ENCODE measurements at regions not wholly inside any gene's neighbourhood (a gene's known extent, or its start where the extent isn't known, plus 50 kb on each side); places are given as distances from the start of the nearest gene placed in this dataset.
"Not testable (repeated sequence)": the region's sequence is repeated elsewhere in the genome, so short reads cannot be mapped to it uniquely, and the experiment has no call there.

GRCh38 chr16:87048730-87049115 is 268.5 kb downstream of the C16orf95 start:
- no peak for DNase-seq (ENCODE audit: low spot score in 2 of 2, unreplicated experiment in 2 of 2)
- Mint-ChIP-seq H3K36me3 (no peaks in the 10 kb centered on the region), H3K9me3 (peaks cover under 1% of the 10 kb centered on the region), H3K4me3 (no peak overlapping the region), H3K4me1 (peaks cover 23% of the 10 kb centered on the region), H3K27ac (no peak overlapping the region), H3K27me3 (ENCODE audit: low read depth) (peaks cover 20% of the 10 kb centered on the region)
- TF ChIP-seq CTCF (IDR thresholded peaks at IDR 0.05; ENCODE audit: unreplicated experiment): no peak

DNA sequence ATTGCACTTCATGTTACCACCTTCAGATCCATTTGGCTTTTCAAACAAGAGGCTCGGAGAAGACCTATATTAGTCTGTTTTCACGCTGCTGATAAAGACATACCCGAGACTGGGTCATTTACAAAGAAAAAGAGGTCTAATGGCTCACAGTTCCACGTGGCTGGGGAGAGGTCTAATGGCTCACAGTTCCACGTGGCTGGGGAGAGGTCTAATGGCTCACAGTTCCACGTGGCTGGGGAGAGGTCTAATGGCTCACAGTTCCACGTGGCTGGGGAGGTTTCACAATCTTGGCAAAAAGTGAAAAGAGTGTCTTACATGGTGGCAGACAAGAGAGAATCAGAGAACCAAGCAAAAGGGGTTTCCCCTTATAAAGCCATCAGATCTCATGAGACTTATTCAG is 268.0 kb downstream of the C16orf95 start:
- not testable (repeated sequence) for H3K27ac Mint-ChIP-seq; H3K4me3 Mint-ChIP-seq; H3K36me3 Mint-ChIP-seq; DNase-seq (ENCODE audit: low spot score in 2 of 2, unreplicated experiment in 2 of 2); H3K9me3 Mint-ChIP-seq
- H3K4me1 Mint-ChIP-seq: peaks cover 20% of the 10 kb centered on the region
- H3K27me3 Mint-ChIP-seq (ENCODE audit: low read depth): peaks cover 19% of the 10 kb centered on the region

GRCh38 chr16:87050142-87050541 is 267.1 kb downstream of the C16orf95 start:
- Mint-ChIP-seq H3K27me3 (ENCODE audit: low read depth) (peaks cover 23% of the 10 kb centered on the region), H3K4me3 (no peak overlapping the region), H3K27ac (no peak overlapping the region), H3K9me3 (peaks cover 8% of the 10 kb centered on the region), H3K4me1 (peaks cover 20% of the 10 kb centered on the region), H3K36me3 (peaks cover 2% of the 10 kb centered on the region)
- no peak for TF ChIP-seq CTCF (IDR thresholded peaks at IDR 0.05; ENCODE audit: unreplicated experiment)
- DNase-seq (ENCODE audit: low spot score in 2 of 2, unreplicated experiment in 2 of 2): no peak

DNA sequence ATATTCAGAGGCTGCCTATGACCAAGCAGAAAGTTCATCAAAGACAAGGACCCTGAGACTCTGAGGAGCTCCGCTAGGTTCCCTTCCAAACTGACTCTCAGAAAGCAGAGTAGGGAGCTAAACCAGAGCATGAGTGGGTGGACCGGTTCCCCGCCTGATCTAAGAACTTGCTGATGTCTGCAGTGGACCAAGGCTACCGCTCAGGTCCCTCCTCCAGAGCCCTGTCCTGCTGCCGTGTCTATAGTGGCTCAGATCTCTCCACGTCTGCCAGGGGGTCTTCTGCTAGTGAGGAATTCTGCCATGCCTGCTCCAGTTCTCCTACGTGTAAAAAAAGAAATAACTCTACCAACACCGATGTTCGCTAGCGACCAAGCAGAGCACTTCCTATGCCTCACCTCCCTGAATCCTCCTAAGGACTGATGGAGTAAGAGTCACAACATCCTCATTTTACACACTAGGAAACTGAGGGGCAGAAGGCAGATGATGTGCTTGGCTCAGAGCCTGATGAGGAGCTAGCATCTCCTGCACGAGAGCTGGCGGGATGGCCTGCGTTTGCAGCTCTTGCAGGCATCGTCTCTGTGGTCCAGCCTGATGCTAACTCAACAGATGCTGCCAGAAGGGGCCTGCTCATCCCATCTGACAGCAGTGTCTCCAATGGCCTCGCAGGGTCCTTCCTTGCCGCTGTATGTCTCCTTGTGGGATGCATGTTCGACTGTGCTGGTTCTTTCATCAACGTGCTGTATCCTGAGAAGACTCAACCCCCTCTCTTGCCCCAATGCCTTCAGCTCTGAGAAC is 265.5 kb downstream of the C16orf95 start:
- peaks cover 2% of the 10 kb centered on the region for H3K36me3 Mint-ChIP-seq
- H3K4me3 Mint-ChIP-seq: no peak overlapping the region
- peaks cover 8% of the 10 kb centered on the region for H3K9me3 Mint-ChIP-seq
- H3K27me3 Mint-ChIP-seq (ENCODE audit: low read depth): peaks cover 23% of the 10 kb centered on the region
- no peak for DNase-seq (ENCODE audit: low spot score in 2 of 2, unreplicated experiment in 2 of 2)
- TF ChIP-seq CTCF (IDR thresholded peaks at IDR 0.05; ENCODE audit: unreplicated experiment): no peak
- no peak overlapping the region for H3K27ac Mint-ChIP-seq
- H3K4me1 Mint-ChIP-seq: peaks cover 19% of the 10 kb centered on the region

DNA sequence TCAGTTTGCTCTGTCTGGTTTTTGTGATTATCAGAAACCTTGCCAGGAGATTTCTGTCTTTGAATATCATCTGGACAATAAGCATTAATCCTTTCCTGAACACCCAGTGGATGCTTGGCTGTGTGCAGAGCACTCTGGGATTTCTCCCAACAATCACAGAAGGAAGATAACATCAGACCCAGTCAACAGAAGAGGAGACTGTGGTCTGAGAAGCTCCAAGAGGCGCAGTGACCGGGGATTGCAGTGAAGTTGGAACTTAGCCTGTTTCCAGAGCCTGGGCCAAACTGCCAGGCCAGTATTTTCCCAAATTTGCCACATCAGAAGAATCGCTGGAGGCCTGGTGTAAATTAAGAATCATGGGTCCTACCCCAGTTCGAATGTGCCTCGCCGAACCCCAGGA is 264.7 kb downstream of the C16orf95 start:
- H3K4me3 Mint-ChIP-seq: no peak overlapping the region
- TF ChIP-seq CTCF (IDR thresholded peaks at IDR 0.05; ENCODE audit: unreplicated experiment): no peak
- no peak for DNase-seq (ENCODE audit: low spot score in 2 of 2, unreplicated experiment in 2 of 2)

GRCh38 chr16:87053016-87053982 is 263.9 kb downstream of the C16orf95 start:
- Mint-ChIP-seq H3K9me3 (peaks cover 8% of the 10 kb centered on the region), H3K4me1 (peaks cover 8% of the 10 kb centered on the region), H3K36me3 (peaks cover 2% of the 10 kb centered on the region), H3K4me3 (no peak overlapping the region), H3K27ac (no peak overlapping the region), H3K27me3 (ENCODE audit: low read depth) (peaks cover 23% of the 10 kb centered on the region)
- DNase-seq (ENCODE audit: low spot score in 2 of 2, unreplicated experiment in 2 of 2): no peak
- no peak for TF ChIP-seq CTCF (IDR thresholded peaks at IDR 0.05; ENCODE audit: unreplicated experiment)

More for the DNA sequence above, 264.7 kb downstream of the C16orf95 start:
- peaks cover 8% of the 10 kb centered on the region for H3K9me3 Mint-ChIP-seq
- peaks cover 12% of the 10 kb centered on the region for H3K4me1 Mint-ChIP-seq
- H3K27ac Mint-ChIP-seq: no peak overlapping the region
- H3K36me3 Mint-ChIP-seq: peaks cover 2% of the 10 kb centered on the region
- H3K27me3 Mint-ChIP-seq (ENCODE audit: low read depth): peaks cover 23% of the 10 kb centered on the region
